ENCODE measurements at regions not wholly inside any gene's neighbourhood (a gene's known extent, or its start where the extent isn't known, plus 50 kb on each side); places are given as distances from the start of the nearest gene placed in this dataset.

GRCh38 chr1:56061824-56062223 lies 517.5 kb downstream of the PLPP3 start:
- TF ChIP-seq POLR2AphosphoS5 (IDR thresholded peaks at IDR 0.05; ENCODE audit: borderline replicate concordance, low read depth, low read length) (no peak), EZH2 (IDR thresholded peaks at IDR 0.05) (no peak)
